Coronary artery (tissue), 2 donors: ENCODE measurements at regions not wholly inside any gene's neighbourhood (a gene's known extent, or its start where the extent isn't known, plus 50 kb on each side); places are given as distances from the start of the nearest gene placed in this dataset.

Source experiments
- DNase-seq: peaks from one replicate; pipeline ENCODE4 v3.0.0-alpha.2; 2017; ENCODE audit warnings: low spot score
- H3K27ac ChIP-seq, 2 donors: fragments of 200-600 bp; sonication (generic); one replicate each; pipeline ENCODE4 v1.5.1; 2016 to 2019
- H3K4me3 ChIP-seq: fragments of 200-600 bp; sonication (generic); 2 replicates; pipeline ENCODE4 v1.5.1; 2016; ENCODE audit warnings: mild to moderate bottlenecking, moderate library complexity
- TF ChIP-seq, protein P1 (sequence below): fragments of 200-600 bp; sonication (generic); IDR thresholded peaks from one replicate; pipeline ENCODE4 v1.5.1; 2019; ENCODE audit warnings: antibody characterized with exemption

GRCh38 chr1:229887043-229887822 lies 179.8 kb upstream of the GALNT2 start:
- TF ChIP-seq, protein P1, sequence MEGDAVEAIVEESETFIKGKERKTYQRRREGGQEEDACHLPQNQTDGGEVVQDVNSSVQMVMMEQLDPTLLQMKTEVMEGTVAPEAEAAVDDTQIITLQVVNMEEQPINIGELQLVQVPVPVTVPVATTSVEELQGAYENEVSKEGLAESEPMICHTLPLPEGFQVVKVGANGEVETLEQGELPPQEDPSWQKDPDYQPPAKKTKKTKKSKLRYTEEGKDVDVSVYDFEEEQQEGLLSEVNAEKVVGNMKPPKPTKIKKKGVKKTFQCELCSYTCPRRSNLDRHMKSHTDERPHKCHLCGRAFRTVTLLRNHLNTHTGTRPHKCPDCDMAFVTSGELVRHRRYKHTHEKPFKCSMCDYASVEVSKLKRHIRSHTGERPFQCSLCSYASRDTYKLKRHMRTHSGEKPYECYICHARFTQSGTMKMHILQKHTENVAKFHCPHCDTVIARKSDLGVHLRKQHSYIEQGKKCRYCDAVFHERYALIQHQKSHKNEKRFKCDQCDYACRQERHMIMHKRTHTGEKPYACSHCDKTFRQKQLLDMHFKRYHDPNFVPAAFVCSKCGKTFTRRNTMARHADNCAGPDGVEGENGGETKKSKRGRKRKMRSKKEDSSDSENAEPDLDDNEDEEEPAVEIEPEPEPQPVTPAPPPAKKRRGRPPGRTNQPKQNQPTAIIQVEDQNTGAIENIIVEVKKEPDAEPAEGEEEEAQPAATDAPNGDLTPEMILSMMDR = no peak
- no peak for DNase-seq
- Histone ChIP-seq H3K27ac (no peak overlapping the region), H3K4me3 (no peak overlapping the region)

- H3K27ac ChIP-seq = no peak overlapping the region
- TF ChIP-seq, protein P1 = no peak
- DNase-seq = no peak
Measured at GRCh38 chr1:229888157-229888556, 178.9 kb upstream of the GALNT2 start.

DNA sequence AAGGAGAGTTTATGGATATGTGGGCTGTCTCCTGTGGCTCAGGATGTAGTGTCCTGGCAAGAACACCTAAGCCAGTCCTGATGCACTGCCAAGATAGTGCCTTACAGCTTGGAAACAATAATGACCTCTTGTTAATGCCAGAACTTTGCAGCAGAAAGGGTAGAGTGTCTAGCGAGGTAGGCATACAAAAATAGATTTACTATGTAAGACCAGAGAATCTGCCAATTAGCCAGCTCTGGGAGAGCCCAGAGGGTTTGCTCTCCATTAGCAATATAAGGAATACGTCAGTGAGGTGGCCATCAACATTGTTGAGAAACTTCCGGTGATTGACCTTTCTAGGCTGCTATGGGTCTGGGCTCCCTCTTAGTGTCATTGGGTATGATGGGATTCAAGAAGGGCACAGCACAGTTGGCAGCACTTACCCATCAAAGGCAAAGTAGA lies 178.5 kb upstream of the GALNT2 start:
- TF ChIP-seq, protein P1 = no peak
- H3K27ac ChIP-seq = no peak overlapping the region
- no peak for DNase-seq
- no peak overlapping the region for H3K4me3 ChIP-seq

More at GRCh38 chr1:229888157-229888556, 178.9 kb upstream of the GALNT2 start:
- H3K4me3 ChIP-seq = no peak overlapping the region

DNA sequence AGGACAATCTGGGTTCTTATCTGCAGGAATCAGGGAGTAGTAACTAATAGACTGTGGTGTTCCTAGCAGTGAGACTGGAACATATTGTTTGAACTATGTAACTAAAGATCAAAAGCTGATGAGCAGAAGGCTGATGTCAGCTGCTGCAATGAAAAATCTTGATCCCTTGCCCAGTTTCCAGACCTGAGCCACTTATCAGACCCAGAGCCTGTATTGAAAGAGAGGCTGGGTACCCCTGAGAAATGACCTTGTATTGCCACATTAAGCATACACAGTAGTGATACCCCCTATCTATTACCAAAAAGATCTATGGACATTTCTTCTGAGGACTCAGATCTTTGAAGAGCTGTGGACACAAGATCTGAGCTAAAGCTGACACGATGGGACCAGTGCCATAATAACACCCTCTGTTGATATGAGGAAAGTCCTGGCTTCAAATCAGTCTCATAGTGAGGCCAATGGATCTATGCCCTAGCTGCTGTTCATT lies 178.0 kb upstream of the GALNT2 start:
- Histone ChIP-seq H3K27ac (no peak overlapping the region), H3K4me3 (no peak overlapping the region)
- TF ChIP-seq, protein P1 = no peak
- DNase-seq = no peak

DNA sequence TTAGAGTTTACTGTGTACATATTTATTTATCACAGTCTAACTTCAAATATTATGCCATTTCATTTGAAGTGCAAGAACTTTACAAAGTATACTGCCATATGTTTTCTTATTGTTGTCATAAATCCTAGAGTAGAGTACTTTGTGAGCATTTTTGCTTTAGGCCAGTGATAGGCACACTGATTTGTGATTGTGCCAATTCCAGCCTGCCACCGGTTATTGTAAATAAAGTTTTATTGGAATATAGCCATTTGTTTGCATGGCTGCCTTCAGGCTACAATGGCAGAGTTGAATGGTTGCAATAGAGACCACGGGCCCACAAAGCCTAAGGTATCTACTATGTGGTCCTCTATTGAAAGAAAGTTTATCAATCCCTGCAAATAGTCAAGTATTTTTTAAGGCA lies 175.8 kb upstream of the GALNT2 start:
- TF ChIP-seq, protein P1 = no peak
- no peak for DNase-seq
- no peak overlapping the region for H3K4me3 ChIP-seq
- no peak overlapping the region for H3K27ac ChIP-seq

DNA sequence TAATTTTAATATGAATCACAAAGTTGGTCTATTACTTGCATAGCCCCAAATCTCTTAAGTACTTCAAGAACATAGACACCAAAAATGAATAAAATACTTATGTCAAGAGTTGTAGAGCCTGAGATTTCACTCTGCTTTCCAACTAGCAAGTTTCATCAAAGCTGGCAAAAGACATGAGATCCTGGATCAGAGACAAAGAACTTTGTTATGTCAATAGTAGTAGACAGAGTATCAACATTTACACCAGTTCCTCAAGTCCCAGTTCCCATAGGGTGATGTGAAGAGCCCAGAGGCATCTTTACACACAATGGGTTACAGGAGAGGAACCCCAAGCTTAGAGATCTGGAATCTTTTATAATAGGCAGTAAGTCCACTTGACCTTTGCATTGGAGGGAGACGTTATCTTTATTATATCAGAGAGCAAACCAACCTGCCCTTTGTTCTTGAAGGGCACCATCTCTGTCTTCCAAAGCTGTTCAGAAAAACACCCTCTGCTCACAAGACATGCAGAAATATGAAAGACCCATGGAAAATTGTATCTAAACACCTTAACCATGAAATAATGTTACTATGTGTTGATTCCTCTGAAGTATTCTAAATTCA lies 174.4 kb upstream of the GALNT2 start:
- no peak overlapping the region for H3K27ac ChIP-seq
- no peak for DNase-seq
- TF ChIP-seq, protein P1 = no peak
- H3K4me3 ChIP-seq = no peak overlapping the region
